HG03135 (cell line): ENCODE measurements at regions not wholly inside any gene's neighbourhood (a gene's known extent, or its start where the extent isn't known, plus 50 kb on each side); places are given as distances from the start of the nearest gene placed in this dataset.

Experiments
- ATAC-seq: cut with Tn5 transposase; IDR thresholded peaks from one replicate; pipeline ENCODE4 v1.9.1; 2021; ENCODE audit warnings: mild to moderate bottlenecking, moderate library complexity; ENCODE audit not compliant: unreplicated experiment

DNA sequence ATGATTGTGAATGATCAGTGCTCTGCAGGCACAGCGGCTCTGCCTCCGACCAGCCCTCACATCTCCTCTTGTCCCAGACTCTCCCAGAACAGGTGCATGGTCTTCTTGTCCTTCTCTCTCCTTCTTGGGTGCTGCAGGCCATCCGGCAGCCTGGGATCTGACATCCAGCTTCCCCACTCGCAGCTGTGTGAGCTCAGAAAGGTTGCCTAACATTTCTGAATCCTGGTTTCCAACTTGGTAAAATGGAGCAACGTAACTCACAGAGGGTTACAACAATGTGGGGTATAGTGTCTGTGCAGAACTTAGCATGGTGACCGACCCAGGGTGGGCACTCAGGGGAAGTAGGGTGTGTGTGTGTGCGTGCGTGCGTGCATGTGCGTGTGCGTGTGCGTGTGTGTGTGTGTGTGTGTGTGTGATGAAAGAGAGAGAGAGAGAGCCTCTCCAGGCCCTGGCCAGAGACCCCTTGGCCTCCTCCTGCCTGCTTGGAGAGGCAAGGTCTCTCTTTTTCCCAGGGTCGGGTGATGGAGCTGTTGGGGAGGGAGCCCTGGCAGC is 110.1 kb downstream of the SNX5 start:
- no peak for ATAC-seq

DNA sequence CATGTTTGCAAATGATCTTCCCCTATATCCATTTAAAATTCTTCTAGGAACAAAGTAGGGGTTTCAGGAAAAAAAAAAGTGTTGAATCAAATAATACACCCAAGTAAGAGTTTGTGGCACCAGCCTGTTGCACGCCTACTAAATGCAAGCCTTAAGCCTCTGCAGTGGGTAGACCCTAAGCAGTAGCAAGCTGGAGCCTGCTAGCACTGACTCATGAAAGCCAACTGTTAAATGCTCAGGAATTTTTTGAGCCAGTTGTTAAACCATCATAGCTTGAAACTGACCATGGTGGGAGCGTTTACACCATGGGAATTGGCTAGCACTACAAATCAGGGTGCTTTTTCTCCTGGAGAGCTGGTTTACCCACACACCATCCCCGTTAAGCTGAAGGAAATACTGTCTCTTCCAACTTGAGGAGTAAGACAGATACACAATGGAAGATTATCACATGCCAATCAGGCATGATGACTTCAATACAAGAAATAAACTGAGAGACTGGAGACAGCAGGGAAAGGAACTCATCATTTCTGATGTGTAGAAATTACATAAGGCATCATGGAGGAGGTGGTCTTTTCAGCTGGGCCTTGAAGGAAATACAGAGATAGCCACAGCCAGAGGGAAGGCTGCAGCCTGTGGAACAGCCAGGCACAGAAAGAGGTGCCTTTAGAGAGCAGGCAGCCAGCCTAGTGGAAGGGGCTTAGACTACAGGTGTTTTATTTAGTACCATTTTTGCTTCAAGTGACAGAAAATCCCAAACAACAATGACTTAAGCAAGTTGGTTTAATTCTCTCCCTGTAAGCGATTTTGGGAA is 110.8 kb downstream of the SNX5 start:
- no peak for ATAC-seq

DNA sequence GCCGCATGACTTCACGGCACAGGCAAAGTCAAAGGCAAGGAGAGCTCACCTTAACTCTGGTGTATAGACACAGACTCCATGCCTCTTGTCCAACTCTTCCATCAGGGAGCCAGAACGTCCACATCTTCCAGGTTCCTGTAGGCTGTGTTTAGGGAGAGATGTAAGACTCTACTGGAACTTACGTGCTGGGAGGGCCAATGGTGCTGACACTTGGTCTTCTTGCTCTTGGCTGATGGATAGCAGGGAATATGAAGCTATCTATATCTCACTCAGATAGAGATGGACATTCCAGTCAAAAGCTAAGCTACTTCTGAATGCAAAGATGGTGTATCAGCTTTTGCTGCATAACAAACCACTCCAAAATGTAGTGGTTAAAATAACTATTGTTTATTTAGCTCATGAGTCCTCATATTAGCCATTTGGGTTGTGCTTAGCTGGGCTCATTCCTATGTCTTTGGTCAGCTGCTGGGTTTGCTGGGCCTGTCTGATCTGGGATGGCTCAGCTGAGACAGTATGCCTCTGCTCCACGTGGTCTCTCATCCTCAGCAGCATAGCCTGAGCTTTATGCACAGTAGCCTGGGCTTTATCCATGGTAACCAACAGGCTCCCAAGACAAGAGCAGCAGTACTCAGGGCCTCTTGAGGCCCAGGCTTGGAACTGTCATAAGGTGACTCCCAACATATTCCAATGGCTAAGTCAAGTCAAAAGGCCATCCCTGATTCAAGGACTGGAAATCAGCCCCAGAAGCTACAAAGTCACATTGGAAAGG is 111.6 kb downstream of the SNX5 start:
- ATAC-seq: no peak

DNA sequence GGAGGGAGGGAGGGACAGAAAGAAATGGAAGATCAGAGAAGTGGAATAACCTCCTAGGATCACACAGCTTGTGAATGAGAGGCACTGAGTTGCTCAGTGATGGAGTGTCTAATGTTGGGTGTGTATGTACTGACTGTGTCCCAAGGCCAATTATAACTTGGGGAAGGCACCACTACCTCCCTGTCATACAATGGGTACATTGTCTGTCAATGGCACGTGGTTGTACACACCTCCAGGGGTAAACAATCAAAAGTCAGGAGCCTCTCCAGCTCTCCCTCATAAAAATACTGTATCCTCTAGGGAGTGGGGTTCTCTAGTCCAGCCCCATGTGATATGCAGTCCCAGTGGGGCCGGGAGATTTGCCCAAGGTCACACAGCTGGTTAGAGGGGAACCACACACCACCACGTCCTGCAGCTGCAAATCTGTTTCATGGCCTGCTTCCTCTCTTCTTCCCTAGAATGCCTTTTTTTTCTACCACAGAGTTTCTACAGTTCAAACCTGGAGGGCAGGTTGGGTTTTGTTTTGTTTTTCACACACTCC is 112.5 kb downstream of the SNX5 start:
- peak; percentile 78 for ATAC-seq

DNA sequence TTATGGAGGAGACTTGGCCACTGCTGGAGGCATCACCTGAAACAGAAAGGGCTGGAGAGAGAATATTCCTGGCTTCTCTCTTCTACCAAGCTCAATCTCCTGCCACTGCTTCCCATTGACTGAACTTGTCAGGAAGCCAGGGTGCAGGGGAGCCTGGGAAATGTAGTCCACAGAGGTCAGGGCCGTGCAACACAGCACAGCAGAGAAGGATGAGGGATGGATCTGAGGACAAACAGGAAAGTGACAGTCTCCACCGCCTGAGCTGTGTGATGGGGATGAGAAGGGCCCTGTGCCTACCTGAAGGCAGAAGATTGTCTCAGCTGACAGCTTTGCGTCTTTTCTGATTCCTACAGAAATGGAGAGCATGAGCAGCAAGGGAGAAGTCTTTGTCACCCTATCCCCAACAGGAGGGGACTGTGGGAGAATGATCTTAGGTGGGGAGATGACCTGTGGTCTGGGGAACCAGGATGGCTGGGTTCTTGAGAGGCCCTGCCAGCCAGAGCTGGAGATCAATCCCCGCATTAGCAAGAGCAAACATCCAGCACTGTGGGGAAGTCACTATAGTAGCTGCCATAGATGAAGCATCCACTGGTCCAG is 114.2 kb downstream of the SNX5 start:
- no peak for ATAC-seq

DNA sequence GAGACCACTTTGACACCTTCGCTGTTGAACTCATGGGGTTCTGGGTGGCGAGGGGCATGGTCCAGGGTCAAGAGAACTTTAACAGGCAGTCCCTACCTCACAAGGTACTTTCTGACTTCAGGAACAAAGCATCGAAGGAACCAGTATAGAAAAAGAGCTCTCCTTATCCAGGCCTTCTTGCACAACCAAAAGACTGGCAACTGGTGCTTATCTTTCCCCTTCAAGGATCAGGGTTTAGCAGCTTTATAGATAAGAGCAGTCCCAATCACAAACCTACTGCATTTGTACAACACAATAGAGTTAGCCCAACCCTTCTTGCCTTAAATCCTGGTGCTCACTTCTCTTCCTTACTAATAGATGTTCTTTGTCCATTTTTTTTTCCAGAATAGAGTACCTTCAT is 116.3 kb downstream of the SNX5 start:
- no peak for ATAC-seq

DNA sequence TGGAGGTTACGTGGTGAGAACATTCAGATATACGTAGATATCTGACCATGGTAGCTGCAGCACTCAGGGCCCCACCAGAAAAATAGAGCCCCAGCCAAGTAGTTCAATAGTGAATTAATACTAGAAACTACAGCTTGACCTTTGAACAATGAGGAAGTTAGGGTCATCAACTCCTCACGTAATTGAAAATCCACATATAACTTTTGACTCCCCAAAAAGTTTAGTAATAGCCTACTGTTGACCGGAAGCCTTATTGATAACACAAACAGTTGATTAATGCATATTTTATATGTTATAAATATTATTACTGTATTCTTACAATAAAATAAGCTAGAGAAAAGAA is 117.9 kb downstream of the SNX5 start:
- no peak for ATAC-seq

DNA sequence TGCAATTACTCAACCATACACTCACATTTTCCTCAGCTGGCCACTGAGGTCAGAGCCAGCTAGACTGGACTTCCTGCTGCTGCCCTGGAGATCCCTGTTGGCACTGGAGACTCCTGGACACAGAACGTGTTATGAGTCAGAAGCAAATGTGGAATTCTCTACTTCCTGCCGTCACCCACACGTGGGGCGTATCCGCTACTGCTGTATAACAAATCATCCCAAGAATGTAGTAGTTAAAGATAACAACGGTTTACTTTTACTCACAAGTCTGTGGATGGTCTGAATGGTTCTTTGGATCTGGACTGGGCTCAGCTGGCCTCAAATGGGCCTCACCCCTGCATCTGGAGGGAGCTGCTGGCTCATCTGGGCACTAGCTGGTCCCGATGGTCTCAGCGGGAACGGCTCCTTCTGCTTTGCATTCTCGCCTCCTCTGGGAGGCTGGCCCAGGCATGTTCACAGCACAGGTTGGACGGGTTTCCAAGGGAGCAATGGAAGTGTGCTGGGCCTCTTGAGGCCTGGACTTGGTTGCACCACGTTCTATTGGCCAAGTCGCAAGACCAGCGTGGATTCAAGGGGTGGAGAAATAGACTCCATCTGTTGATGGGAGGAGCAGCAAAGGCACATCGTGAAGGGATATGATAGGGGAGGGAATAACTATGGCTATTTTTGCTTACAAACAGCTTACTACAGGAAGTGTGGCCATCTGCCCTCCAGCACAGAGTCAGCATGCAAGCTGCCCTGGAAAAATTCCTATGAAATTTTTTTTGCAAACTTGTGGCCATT is 118.5 kb downstream of the SNX5 start:
- no peak for ATAC-seq

DNA sequence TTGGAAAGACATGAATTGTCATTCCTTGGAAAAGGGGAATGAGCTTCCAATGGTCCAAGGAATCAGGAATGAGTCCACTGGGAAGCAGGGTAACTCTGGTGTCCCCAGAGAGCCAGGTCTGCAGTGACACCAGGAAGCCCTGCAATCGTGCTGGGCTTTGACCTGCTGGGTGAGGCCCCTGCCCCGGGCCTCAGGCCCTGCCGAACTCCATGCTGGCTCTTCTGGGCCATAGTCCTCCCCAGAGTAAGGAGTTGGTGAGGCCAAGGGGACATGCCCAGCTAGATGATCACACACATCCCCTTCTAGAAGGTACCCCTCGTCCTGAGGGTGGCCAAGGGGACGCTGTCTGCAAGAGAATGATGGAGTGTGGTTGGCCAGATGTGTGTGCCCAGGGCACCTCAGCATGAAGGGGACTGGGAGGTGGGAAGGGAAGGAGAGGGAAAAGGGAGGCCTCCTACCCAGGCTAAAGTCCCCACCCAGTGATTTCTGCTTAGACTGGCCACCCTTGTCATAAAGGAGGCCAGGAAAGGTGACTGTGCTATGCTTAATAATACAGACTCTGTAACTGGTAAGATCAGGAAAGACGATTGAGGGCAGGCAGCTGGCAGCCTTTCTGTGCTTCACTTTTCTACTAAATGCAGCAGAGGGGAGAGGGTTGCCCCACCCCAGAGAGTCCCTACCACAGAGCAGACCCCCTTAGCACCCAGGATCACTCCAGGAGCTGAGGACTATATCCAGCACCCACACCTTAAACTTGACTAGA is 119.3 kb downstream of the SNX5 start:
- no peak for ATAC-seq

DNA sequence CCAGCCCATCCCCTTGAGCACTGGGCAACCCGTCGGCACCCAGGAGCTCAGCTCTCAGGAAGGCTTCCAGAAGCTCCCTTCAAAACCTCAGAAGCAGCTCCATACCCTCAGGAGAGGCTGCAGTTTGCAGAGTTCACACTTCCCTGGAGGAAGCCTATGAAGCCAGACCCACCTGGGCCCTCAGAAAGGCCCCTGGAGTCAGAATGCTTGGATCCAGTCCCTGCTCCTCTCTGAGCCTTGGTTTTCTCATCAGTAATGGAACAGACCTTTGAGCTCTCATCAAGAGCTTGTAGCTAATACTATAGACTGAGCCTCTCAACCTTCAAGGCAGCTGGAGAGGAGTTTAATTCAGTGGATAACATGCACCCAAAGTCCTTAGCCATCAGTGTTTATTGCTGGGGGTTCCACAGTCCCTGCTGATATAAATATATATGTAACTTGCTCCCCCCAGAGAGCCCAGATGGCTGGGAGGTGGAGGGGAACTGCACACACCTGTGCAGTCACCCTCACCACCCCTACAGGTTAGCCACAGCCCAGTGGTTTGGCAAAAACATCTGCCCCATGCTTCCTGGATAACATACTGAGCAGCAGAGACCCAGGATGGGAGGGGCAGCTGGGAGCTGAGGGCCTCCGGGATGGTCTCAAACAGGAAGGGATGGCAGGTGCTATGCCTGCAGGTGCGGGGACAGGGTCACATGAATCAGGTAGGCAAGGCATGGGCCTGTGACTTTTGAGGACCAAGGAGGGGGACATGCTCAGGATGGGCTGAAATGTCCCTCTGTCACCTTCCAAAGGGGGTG is 120.1 kb downstream of the SNX5 start:
- ATAC-seq: no peak

DNA sequence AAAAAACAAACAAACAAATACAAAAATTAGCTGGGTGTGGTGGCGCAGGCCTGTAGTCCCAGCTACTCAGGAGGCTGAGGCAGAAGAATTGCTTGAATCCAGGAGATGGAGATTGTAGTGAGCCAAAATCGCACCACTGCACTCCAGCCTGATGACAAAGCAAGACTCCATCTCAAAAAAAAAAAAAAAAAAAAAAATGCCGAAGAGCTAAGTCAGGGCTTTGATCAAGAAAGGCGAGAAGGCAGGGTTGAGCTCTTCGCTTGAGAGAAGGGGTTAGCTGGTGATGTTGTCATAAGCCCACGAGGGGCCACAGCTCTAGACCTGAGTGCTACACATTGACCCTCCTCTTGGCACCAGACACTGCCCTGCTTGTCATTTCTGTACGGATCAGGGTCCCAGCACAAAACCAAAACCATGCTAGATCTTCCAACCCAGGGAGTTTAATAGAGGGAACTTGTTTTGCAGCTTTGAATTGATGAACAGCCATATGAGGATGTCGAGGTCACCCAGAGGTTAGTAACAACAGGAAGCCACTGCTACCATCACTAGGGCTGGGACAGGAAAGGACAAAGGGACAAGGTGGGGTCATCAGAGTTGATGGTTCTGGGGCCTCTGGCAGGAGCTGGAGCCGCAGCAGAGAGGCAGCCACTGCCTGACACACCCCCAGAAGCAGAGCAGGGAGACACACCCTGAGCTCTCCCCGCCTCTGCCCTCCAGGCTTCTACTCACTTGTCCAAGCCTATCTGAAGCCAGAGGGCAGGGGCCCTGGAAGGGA is 122.7 kb downstream of the SNX5 start:
- ATAC-seq: no peak

DNA sequence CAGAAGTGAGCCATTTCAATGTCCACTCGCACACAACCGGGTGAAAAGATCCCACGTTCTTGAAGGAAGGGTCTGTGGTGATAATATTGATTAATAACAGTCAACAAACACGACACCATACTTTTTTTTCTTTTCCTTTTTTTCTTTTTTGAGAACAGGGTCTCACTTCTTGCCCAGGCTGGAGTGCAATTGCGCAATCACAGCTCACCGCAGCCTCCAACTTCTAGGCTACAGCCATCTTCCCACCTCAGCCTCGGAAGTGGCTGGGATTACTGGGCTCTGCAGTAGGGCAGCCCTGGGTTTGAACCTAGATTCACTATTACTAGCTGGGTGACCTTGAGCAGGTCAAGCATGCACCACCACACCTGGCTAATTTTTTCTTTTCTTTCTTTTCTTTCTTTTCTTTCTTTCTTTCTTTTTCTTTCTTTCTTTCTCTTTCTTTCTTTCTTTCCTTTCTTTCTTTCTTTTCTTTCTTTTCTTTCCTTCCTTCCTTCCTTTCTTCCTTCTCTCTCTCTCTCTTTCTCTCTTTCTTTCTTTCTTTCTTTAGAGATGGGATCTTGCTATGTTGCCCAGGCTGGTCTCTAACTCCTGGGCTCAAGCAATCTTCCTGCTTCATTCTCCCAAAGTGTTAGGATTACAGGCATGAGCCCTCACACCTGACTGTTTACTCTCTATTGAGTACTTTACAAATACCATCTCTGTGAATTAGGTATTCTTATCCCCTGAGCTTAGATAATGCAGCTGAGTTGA is 123.9 kb downstream of the SNX5 start:
- no peak for ATAC-seq

DNA sequence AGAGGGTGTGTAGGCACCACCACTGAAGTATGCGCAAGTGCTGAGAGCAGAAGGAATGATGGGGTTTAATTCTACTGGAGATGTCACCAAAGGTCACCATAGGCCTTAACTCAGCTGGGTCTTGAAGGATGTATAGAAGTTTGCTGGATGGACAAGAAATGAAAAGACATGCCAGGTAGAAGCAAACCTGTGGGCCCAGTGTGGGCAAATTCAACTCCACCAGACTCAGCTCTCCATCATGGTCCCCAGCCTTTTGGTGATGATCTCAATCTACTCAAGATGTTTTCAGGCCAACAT is 124.5 kb downstream of the SNX5 start:
- no peak for ATAC-seq

DNA sequence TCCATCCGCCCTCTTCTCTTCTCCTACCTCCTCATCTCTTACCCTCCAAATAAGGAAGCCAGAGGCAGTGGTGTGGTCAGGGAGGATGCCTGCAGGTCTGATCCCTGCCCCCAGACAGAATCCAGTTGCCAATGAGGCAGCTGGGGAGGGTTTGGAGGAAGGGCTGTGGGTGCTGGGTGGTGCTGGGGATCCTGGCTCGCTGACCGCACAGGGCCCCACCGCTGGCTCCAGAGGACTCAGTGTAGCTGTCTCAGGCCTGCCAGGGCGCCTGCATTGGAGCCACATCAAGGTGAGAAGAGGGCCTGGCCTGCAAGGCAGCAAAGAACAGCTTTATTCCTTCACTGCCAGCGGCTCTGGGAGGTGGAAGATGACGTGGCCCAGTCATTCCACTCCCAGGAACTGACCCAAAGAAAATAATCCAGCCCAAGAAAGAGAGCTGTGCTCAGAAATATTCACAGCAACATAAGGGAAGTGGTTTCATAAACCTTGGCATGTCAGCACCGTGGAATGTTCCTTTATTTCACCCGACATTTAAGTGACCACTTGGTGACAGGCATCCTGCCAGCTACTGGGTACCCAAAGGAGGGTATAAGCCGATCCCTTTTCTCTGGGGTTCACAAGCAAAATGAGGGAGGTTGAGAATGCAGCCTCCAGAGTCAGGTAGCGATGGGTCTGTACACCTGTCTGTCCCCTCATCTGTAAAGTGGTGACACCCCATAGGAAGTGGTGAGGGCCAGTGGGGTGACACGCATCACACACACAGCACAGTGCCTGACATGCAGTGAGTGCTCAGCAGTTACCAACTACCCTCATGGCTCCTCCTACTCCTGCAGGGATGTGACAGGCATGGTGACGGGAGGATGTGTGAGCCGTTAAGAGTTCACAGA is 125.1 kb downstream of the SNX5 start:
- no peak for ATAC-seq

DNA sequence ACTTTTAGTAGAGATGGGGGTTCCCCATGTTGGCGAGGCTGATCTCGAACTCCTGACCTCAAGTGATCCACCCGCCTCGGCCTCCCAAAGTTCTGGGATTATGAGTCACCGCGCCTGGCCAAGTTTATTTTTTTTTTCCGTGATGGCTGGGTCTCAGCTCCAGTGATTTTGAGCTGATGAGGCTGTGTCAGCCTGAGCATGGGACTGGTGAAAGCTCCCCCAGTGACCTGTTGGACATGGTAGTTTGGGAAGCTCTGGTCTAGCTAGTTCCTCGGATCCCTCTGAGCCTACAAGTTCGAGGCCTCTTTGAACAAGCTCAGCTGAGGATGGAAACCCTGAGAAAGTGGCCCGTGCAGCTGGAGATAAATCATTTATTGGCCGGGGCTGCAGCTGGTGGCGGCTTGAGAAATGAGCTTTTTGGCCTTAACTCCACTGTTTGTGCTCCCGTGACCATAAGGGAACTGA is 126.8 kb downstream of the SNX5 start:
- ATAC-seq: no peak

DNA sequence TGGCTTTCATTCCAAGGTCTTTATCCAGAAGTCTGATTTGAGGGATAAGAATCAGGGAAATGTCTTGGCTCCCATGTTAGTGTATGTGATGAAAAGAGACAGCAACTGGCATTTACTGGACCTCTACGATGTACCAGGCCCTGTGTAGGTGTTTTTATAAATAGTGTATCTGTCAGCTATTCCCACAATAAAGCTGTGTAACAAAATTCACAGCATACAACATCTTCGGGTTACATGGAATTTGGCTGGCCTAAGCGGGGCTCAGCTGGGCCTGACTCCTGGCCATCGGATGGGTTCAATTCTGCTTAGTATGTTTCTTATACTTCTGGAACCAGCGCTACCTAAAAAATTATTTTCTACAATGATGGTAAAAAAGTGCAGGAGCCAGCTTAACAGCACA is 128.2 kb downstream of the SNX5 start:
- no peak for ATAC-seq

DNA sequence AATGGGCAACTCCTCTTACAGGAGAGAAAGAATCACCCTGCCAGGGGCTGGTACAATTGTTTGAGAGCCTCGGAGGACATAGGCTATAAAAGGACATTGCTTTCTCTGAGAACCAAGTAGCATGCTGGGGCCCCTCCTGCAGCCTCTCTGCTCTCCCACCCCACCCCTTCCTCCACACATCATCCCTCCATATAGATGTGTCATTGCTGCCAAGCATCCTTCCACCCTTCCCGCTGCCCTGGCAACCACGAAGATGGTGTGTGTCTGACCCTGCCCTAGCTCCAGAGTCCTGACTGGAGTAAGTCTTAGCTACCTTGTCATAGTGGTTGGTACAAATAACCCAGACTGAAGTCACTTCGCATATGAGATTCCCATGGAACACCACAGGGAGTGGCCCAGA is 129.7 kb downstream of the SNX5 start:
- ATAC-seq: no peak
